ENCODE measurements at regions not wholly inside any gene's neighbourhood (a gene's known extent, or its start where the extent isn't known, plus 50 kb on each side); places are given as distances from the start of the nearest gene placed in this dataset.

GRCh38 chr2:183359867-183360266 is 235.6 kb downstream of the NUP35 start:
- H3K4me3 ChIP-seq (ENCODE audit: low read length), result no peak overlapping the region
- POLR2A ChIA-PET (ENCODE audit: unreplicated experiment), result no interaction called here

DNA sequence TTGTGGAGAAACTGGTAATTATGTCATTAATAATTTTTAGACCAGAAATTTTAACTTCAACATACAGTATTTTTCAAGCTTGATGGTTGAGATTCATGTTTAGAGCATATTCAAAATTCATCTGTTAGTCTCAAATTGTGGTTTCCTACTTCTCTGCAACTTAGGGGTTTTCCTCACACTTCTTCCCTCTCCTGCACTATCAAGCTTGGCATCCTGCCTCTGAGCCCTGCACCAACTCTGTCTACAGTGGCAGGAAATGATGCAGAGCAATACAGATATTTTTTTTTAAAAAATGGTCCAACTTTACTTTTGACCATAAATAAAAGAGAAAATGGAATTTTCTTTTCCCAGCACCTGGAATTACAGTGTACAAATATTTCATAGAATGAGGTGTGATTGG is 247.3 kb downstream of the NUP35 start:
- Histone ChIP-seq H3K27me3 (ENCODE audit: low read length) (no peaks in the 10 kb centered on the region), H3K4me1 (ENCODE audit: insufficient read depth, low read length) (no peaks in the 10 kb centered on the region), H3F3A (ENCODE audit: low read length, unreplicated experiment) (no peaks in the 10 kb centered on the region), H3K9me3 (ENCODE audit: low read length) (no peaks in the 10 kb centered on the region), H3K79me2 (ENCODE audit: low read length) (no peaks in the 10 kb centered on the region), H2AFZ (ENCODE audit: low read length) (no peak overlapping the region), H3K9ac (ENCODE audit: low read length) (no peak overlapping the region), H3K36me3 (ENCODE audit: low read depth, low read length) (no peaks in the 10 kb centered on the region), H3K4me3 (ENCODE audit: low read length) (no peak overlapping the region), H3K4me2 (ENCODE audit: low read length) (no peak overlapping the region), H3K27ac (ENCODE audit: low read length) (no peak overlapping the region), H4K20me1 (ENCODE audit: low read length) (no peaks in the 10 kb centered on the region), H3K9me2 (replicated peaks; ENCODE audit: low read length) (no peaks in the 10 kb centered on the region; the same call in 1 of the 2 replicates)
- intact Hi-C loops (cut with micrococcal nuclease), result no loop called here
- ChIA-PET CTCF (no interaction called here), POLR2A (ENCODE audit: unreplicated experiment) (no interaction called here)
- no TSS peak for BruUV-seq (replicated peaks)
- no peak for TF ChIP-seq EZH2 (IDR thresholded peaks at IDR 0.05; ENCODE audit: low read length, unreplicated experiment)
- ATAC-seq, result no peak
- no peak for DNase-seq

More at GRCh38 chr2:183359867-183360266, 235.6 kb downstream of the NUP35 start:
- no peaks in the 10 kb centered on the region for H3K79me2 ChIP-seq (ENCODE audit: low read length)
- no TSS peak for BruUV-seq (replicated peaks)
- no peak overlapping the region for H3K4me2 ChIP-seq (ENCODE audit: low read length)
- no peaks in the 10 kb centered on the region for H3K36me3 ChIP-seq (ENCODE audit: low read depth, low read length)
- no peaks in the 10 kb centered on the region for H3K9me3 ChIP-seq (ENCODE audit: low read length)
- intact Hi-C loops (cut with micrococcal nuclease), result loop anchor here (1.0 kb wide), 2 partner anchors 65 to 111 kb away; no protein-coding TSS in a partner anchor
- no peaks in the 10 kb centered on the region for H3F3A ChIP-seq (ENCODE audit: low read length, unreplicated experiment)
- H3K27me3 ChIP-seq (ENCODE audit: low read length), result no peaks in the 10 kb centered on the region
- H4K20me1 ChIP-seq (ENCODE audit: low read length), result no peaks in the 10 kb centered on the region
- TF ChIP-seq, protein P1, sequence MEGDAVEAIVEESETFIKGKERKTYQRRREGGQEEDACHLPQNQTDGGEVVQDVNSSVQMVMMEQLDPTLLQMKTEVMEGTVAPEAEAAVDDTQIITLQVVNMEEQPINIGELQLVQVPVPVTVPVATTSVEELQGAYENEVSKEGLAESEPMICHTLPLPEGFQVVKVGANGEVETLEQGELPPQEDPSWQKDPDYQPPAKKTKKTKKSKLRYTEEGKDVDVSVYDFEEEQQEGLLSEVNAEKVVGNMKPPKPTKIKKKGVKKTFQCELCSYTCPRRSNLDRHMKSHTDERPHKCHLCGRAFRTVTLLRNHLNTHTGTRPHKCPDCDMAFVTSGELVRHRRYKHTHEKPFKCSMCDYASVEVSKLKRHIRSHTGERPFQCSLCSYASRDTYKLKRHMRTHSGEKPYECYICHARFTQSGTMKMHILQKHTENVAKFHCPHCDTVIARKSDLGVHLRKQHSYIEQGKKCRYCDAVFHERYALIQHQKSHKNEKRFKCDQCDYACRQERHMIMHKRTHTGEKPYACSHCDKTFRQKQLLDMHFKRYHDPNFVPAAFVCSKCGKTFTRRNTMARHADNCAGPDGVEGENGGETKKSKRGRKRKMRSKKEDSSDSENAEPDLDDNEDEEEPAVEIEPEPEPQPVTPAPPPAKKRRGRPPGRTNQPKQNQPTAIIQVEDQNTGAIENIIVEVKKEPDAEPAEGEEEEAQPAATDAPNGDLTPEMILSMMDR (conservative IDR thresholded peaks at IDR 0.05; ENCODE audit: low read depth, low read length), result peak; percentile 53
- no peak for TF ChIP-seq EZH2 (IDR thresholded peaks at IDR 0.05; ENCODE audit: low read length, unreplicated experiment)
- H3K9ac ChIP-seq (ENCODE audit: low read length), result no peak overlapping the region
- no peak overlapping the region for H2AFZ ChIP-seq (ENCODE audit: low read length)
- DNase-seq (peak; percentile 33), ATAC-seq (no peak)
- H3K27ac ChIP-seq (ENCODE audit: low read length), result no peak overlapping the region
- no peaks in the 10 kb centered on the region for H3K9me2 ChIP-seq (replicated peaks; ENCODE audit: low read length)
- no peaks in the 10 kb centered on the region for H3K4me1 ChIP-seq (ENCODE audit: insufficient read depth, low read length)
- CTCF ChIA-PET, result no interaction called here

- intact Hi-C loops (cut with micrococcal nuclease), result no loop called here
Measured at GRCh38 chr2:183375821-183376220, 251.6 kb downstream of the NUP35 start.

More at GRCh38 chr2:183375821-183376220, 251.6 kb downstream of the NUP35 start:
- Histone ChIP-seq H3K27ac (ENCODE audit: low read length) (no peak overlapping the region), H2AFZ (ENCODE audit: low read length) (no peak overlapping the region), H3K4me2 (ENCODE audit: low read length) (no peak overlapping the region), H3K79me2 (ENCODE audit: low read length) (no peaks in the 10 kb centered on the region), H3K36me3 (ENCODE audit: low read depth, low read length) (no peaks in the 10 kb centered on the region), H3K9ac (ENCODE audit: low read length) (no peak overlapping the region), H3F3A (ENCODE audit: low read length, unreplicated experiment) (no peaks in the 10 kb centered on the region), H3K9me2 (replicated peaks; ENCODE audit: low read length) (no peaks in the 10 kb centered on the region), H3K4me1 (ENCODE audit: insufficient read depth, low read length) (no peaks in the 10 kb centered on the region), H3K9me3 (ENCODE audit: low read length) (no peaks in the 10 kb centered on the region), H3K4me3 (ENCODE audit: low read length) (no peak overlapping the region), H3K27me3 (ENCODE audit: low read length) (no peaks in the 10 kb centered on the region), H4K20me1 (ENCODE audit: low read length) (no peaks in the 10 kb centered on the region)
- POLR2A ChIA-PET (ENCODE audit: unreplicated experiment), result no interaction called here
- CTCF ChIA-PET, result interaction anchor here (0.6 kb wide), 1 partner anchor 53 kb away, joined by 3 read pairs; no protein-coding TSS in a partner anchor
- no peak for ATAC-seq
- no TSS peak for BruUV-seq (replicated peaks)
- DNase-seq, result no peak
- TF ChIP-seq EZH2 (IDR thresholded peaks at IDR 0.05; ENCODE audit: low read length, unreplicated experiment), result no peak
- TF ChIP-seq EZH2phosphoT487 (IDR thresholded peaks at IDR 0.05; ENCODE audit: borderline replicate concordance, low read length), result no peak
- TF ChIP-seq, protein P1 (conservative IDR thresholded peaks at IDR 0.05; ENCODE audit: low read depth, low read length), result no peak
